MCF 10A (cell line): ENCODE measurements at regions not wholly inside any gene's neighbourhood (a gene's known extent, or its start where the extent isn't known, plus 50 kb on each side); places are given as distances from the start of the nearest gene placed in this dataset.
"Not testable (repeated sequence)": the region's sequence is repeated elsewhere in the genome, so short reads cannot be mapped to it uniquely, and the experiment has no call there.

ENCODE experiments used
- BruUV-seq: library from RNA; stranded (reverse); fragments of 400-500 nt; replicated peaks from 2 replicates; lab custom pipeline; 2021; lab: Mats Ljungman, UMichigan
- CTCF ChIA-PET: fragments of 300-600 bp; sonication (Branson Sonifier 250); formaldehyde crosslinking; extraction: SDS; loops from one replicate; lab custom pipeline; 2021; ENCODE audit warnings: antibody characterized with exemption, inconsistent platforms; lab: Yijun Ruan, JAX
- POLR2A ChIA-PET: fragments of 300-600, 350-650 bp; sonication (Branson Sonifier 250); formaldehyde crosslinking; extraction: SDS; loops from one replicate; lab custom pipeline; 2020; ENCODE audit warnings: antibody characterized with exemption, inconsistent platforms; lab: Yijun Ruan, JAX
- DNase-seq: peaks from one replicate; pipeline ENCODE4 v3.0.0-alpha.2; 2018; ENCODE audit not compliant: unreplicated experiment
- H3K27ac Mint-ChIP-seq: one replicate; pipeline ENCODE4 v1.8.0; 2022; ENCODE audit warnings: mild to moderate bottlenecking, low read depth, mixed read lengths; ENCODE audit not compliant: unreplicated experiment
- H3K27me3 Mint-ChIP-seq: one replicate; pipeline ENCODE4 v1.8.0; 2022; ENCODE audit warnings: mixed read lengths; ENCODE audit not compliant: insufficient read depth, unreplicated experiment
- H3K36me3 Mint-ChIP-seq: one replicate; pipeline ENCODE4 v1.8.0; 2022; ENCODE audit warnings: mild to moderate bottlenecking, moderate library complexity, mixed read lengths; ENCODE audit not compliant: insufficient read depth, unreplicated experiment
- H3K4me1 Mint-ChIP-seq: one replicate; pipeline ENCODE4 v1.8.0; 2022; ENCODE audit warnings: mixed read lengths; ENCODE audit not compliant: insufficient read depth, unreplicated experiment
- H3K4me3 Mint-ChIP-seq: one replicate; pipeline ENCODE4 v1.8.0; 2022; ENCODE audit warnings: mild to moderate bottlenecking, moderate library complexity, mixed read lengths; ENCODE audit not compliant: unreplicated experiment
- H3K9me3 Mint-ChIP-seq: one replicate; pipeline ENCODE4 v1.8.0; 2022; ENCODE audit warnings: mixed read lengths; ENCODE audit not compliant: unreplicated experiment
- intact Hi-C: fragments of 100-400 bp; cut with micrococcal nuclease; formaldehyde crosslinking; loops from 2 replicates; pipeline ENCODE4 v1.14.1; 2022
- TF ChIP-seq, protein P1 (sequence below): fragments of 200-600 bp; IDR thresholded peaks from one replicate; pipeline ENCODE4 v1.8.0; 2022; ENCODE audit warnings: antibody characterized with exemption, mild to moderate bottlenecking; ENCODE audit not compliant: unreplicated experiment

GRCh38 chr13:105841286-105841685 lies 694.2 kb downstream of the EFNB2 start:
- no peak overlapping the region for H3K27ac Mint-ChIP-seq
- BruUV-seq: no TSS peak
- H3K36me3 Mint-ChIP-seq: no peaks in the 10 kb centered on the region
- H3K4me1 Mint-ChIP-seq: no peaks in the 10 kb centered on the region
- no peak overlapping the region for H3K4me3 Mint-ChIP-seq
- TF ChIP-seq, protein P1, sequence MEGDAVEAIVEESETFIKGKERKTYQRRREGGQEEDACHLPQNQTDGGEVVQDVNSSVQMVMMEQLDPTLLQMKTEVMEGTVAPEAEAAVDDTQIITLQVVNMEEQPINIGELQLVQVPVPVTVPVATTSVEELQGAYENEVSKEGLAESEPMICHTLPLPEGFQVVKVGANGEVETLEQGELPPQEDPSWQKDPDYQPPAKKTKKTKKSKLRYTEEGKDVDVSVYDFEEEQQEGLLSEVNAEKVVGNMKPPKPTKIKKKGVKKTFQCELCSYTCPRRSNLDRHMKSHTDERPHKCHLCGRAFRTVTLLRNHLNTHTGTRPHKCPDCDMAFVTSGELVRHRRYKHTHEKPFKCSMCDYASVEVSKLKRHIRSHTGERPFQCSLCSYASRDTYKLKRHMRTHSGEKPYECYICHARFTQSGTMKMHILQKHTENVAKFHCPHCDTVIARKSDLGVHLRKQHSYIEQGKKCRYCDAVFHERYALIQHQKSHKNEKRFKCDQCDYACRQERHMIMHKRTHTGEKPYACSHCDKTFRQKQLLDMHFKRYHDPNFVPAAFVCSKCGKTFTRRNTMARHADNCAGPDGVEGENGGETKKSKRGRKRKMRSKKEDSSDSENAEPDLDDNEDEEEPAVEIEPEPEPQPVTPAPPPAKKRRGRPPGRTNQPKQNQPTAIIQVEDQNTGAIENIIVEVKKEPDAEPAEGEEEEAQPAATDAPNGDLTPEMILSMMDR: no peak
- no peaks in the 10 kb centered on the region for H3K9me3 Mint-ChIP-seq
- intact Hi-C loops: no loop called here
- no peak for DNase-seq
- no peaks in the 10 kb centered on the region for H3K27me3 Mint-ChIP-seq
- ChIA-PET CTCF (no interaction called here), POLR2A (no interaction called here)

DNA sequence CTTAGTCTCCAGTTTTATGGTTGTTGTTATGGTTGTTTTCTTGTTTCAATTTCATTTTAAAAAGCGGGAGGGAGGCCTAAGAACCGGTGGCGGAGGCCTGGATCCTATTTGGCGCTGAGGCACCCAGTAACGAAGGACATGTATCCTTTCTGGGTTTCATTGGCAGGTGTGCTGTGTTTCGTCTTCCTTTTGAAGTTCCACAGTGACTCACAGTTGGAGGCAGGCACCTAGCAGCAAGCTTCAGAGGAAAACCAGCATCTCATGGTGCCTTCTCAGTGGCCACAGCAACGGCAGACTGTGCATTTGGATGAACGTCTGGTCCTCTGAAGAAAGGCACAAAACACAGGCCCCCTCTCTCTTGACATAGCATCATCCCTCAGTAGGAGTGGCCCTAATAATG lies 697.2 kb downstream of the EFNB2 start:
- TF ChIP-seq, protein P1: no peak
- Mint-ChIP-seq H3K27ac (no peak overlapping the region), H3K36me3 (no peaks in the 10 kb centered on the region), H3K9me3 (no peaks in the 10 kb centered on the region), H3K4me3 (no peak overlapping the region), H3K27me3 (no peaks in the 10 kb centered on the region), H3K4me1 (no peaks in the 10 kb centered on the region)
- intact Hi-C loops: no loop called here
- ChIA-PET CTCF (no interaction called here), POLR2A (interaction anchor here (1.9 kb wide), 1 partner anchor 10 kb away, joined by 7 read pairs; no protein-coding TSS in a partner anchor)
- no TSS peak for BruUV-seq
- no peak for DNase-seq

- H3K36me3 Mint-ChIP-seq, H3K27ac Mint-ChIP-seq, H3K4me1 Mint-ChIP-seq, H3K27me3 Mint-ChIP-seq, DNase-seq, BruUV-seq, H3K4me3 Mint-ChIP-seq, CTCF ChIA-PET, H3K9me3 Mint-ChIP-seq, intact Hi-C loops, POLR2A ChIA-PET: not testable (repeated sequence)
Observed at GRCh38 chr13:105837295-105837694, 698.2 kb downstream of the EFNB2 start.

DNA sequence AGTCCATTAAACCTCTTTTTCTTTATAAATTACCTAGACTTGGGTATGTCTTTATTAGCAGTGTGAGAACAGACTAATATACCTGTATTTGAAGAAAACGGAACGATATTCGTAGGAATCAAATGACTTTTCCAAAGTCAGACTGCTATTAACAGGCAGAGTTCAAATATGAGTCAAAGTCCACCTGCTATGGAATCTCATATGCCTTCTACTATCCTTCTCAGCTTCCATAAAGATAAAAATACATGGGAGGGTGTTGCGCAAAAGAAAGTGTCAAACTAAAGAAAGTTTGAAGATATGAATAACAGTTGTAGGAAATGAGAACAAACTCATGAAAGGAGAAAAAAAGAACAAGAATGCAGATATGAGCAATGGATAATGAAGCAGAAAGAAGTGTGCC lies 704.6 kb downstream of the EFNB2 start:
- CTCF ChIA-PET: no interaction called here
- H3K4me1 Mint-ChIP-seq: no peaks in the 10 kb centered on the region
- intact Hi-C loops: no loop called here
- no peak overlapping the region for H3K27ac Mint-ChIP-seq
- no peaks in the 10 kb centered on the region for H3K27me3 Mint-ChIP-seq
- no TSS peak for BruUV-seq
- TF ChIP-seq, protein P1: no peak
- POLR2A ChIA-PET: no interaction called here
- peaks cover 6% of the 10 kb centered on the region for H3K9me3 Mint-ChIP-seq
- H3K36me3 Mint-ChIP-seq: no peaks in the 10 kb centered on the region
- H3K4me3 Mint-ChIP-seq: no peak overlapping the region
- DNase-seq: no peak
